Activated CD8-positive, alpha-beta T cell treated with anti-CD3 and anti-CD28 coated beads, Interleukin-2, amount 10 ng/mL, durations not matched to agents 7 days and 5 days (primary cell): ENCODE measurements at regions not wholly inside any gene's neighbourhood (a gene's known extent, or its start where the extent isn't known, plus 50 kb on each side); places are given as distances from the start of the nearest gene placed in this dataset.

Experiments
- ATAC-seq: fragments of 150-1000 bp; cut with Tn5 transposase; one replicate; pipeline ENCODE4 v1.10.0; 2021; ENCODE audit warnings: moderate library complexity
- CTCF ChIA-PET: fragments of 350-600 bp; sonication (Branson Sonifier 250); formaldehyde crosslinking; loops from one replicate; lab custom pipeline; 2021; ENCODE audit warnings: antibody characterized with exemption; lab: Charles Lee
- POLR2A ChIA-PET: fragments of 350-600 bp; sonication (Branson Sonifier 250); formaldehyde crosslinking; loops from one replicate; lab custom pipeline; 2021; ENCODE audit warnings: antibody characterized with exemption; lab: Charles Lee
- DNase-seq: peaks from one replicate; pipeline ENCODE4 v3.0.0-alpha.2; 2020
- H3K27ac Mint-ChIP-seq: one replicate; pipeline ENCODE4 v1.8.0; 2021; ENCODE audit warnings: mild to moderate bottlenecking, mixed read lengths
- H3K27me3 Mint-ChIP-seq: one replicate; pipeline ENCODE4 v1.8.0; 2021; ENCODE audit warnings: low read depth, mixed read lengths
- H3K36me3 Mint-ChIP-seq: one replicate; pipeline ENCODE4 v1.8.0; 2021; ENCODE audit warnings: low read depth, mixed read lengths
- H3K4me1 Mint-ChIP-seq: one replicate; pipeline ENCODE4 v1.8.0; 2021; ENCODE audit warnings: low read depth, mixed read lengths
- H3K4me3 Mint-ChIP-seq: one replicate; pipeline ENCODE4 v1.8.0; 2021; ENCODE audit warnings: mild to moderate bottlenecking, mixed read lengths
- H3K9me3 Mint-ChIP-seq: one replicate; pipeline ENCODE4 v1.8.0; 2022; ENCODE audit warnings: mixed read lengths; ENCODE audit not compliant: insufficient read depth

- Mint-ChIP-seq H3K4me3 (no peak overlapping the region), H3K27ac (no peak overlapping the region), H3K4me1 (no peaks in the 10 kb centered on the region), H3K36me3 (no peaks in the 10 kb centered on the region), H3K9me3 (no peaks in the 10 kb centered on the region), H3K27me3 (no peaks in the 10 kb centered on the region)
- DNase-seq (no peak), ATAC-seq (no peak)
- POLR2A ChIA-PET = no interaction called here
- CTCF ChIA-PET = interaction anchor here (0.7 kb wide), 1 partner anchor 20 kb away, joined by 3 read pairs; no protein-coding TSS in a partner anchor
Measured at GRCh38 chr21:16309250-16309971, 579.6 kb downstream of the USP25 start.

- Mint-ChIP-seq H3K27ac (no peak overlapping the region), H3K9me3 (no peaks in the 10 kb centered on the region), H3K27me3 (no peaks in the 10 kb centered on the region), H3K4me1 (no peaks in the 10 kb centered on the region), H3K36me3 (no peaks in the 10 kb centered on the region), H3K4me3 (no peak overlapping the region)
- ChIA-PET CTCF (interaction anchor here (0.7 kb wide), 1 partner anchor 20 kb away, joined by 3 read pairs; no protein-coding TSS in a partner anchor), POLR2A (no interaction called here)
- no peak for DNase-seq
- ATAC-seq = no peak
Measured at GRCh38 chr21:16310176-16310575, 580.4 kb downstream of the USP25 start.

GRCh38 chr21:16311229-16311628 lies 581.4 kb downstream of the USP25 start:
- H3K9me3 Mint-ChIP-seq = no peaks in the 10 kb centered on the region
- DNase-seq (no peak), ATAC-seq (no peak)
- ChIA-PET POLR2A (no interaction called here), CTCF (no interaction called here)
- H3K4me1 Mint-ChIP-seq = no peaks in the 10 kb centered on the region
- H3K27me3 Mint-ChIP-seq = no peaks in the 10 kb centered on the region
- no peaks in the 10 kb centered on the region for H3K36me3 Mint-ChIP-seq
- no peak overlapping the region for H3K4me3 Mint-ChIP-seq
- no peak overlapping the region for H3K27ac Mint-ChIP-seq

GRCh38 chr21:16312321-16312720 lies 582.5 kb downstream of the USP25 start:
- Mint-ChIP-seq H3K36me3 (no peaks in the 10 kb centered on the region), H3K27me3 (no peaks in the 10 kb centered on the region), H3K4me1 (no peaks in the 10 kb centered on the region), H3K4me3 (no peak overlapping the region), H3K9me3 (no peaks in the 10 kb centered on the region), H3K27ac (no peak overlapping the region)
- CTCF ChIA-PET = no interaction called here
- POLR2A ChIA-PET = no interaction called here
- ATAC-seq = no peak
- DNase-seq = no peak

- ChIA-PET POLR2A (no interaction called here), CTCF (no interaction called here)
- Mint-ChIP-seq H3K36me3 (no peaks in the 10 kb centered on the region), H3K27ac (no peak overlapping the region), H3K4me1 (no peaks in the 10 kb centered on the region), H3K27me3 (no peaks in the 10 kb centered on the region), H3K4me3 (no peak overlapping the region), H3K9me3 (no peaks in the 10 kb centered on the region)
- ATAC-seq (no peak), DNase-seq (no peak)
Measured at GRCh38 chr21:16315223-16315622, 585.4 kb downstream of the USP25 start.

- Mint-ChIP-seq H3K27me3 (peaks cover 3% of the 10 kb centered on the region), H3K4me3 (no peak overlapping the region), H3K4me1 (no peaks in the 10 kb centered on the region), H3K27ac (no peak overlapping the region), H3K36me3 (no peaks in the 10 kb centered on the region), H3K9me3 (no peaks in the 10 kb centered on the region)
- ATAC-seq = no peak
- CTCF ChIA-PET = no interaction called here
- DNase-seq = no peak
- POLR2A ChIA-PET = no interaction called here
Measured at GRCh38 chr21:16318651-16319300, 589.0 kb downstream of the USP25 start.

GRCh38 chr21:16320110-16320509 lies 590.3 kb downstream of the USP25 start:
- DNase-seq (no peak), ATAC-seq (no peak)
- Mint-ChIP-seq H3K9me3 (no peaks in the 10 kb centered on the region), H3K4me3 (no peak overlapping the region), H3K27ac (no peak overlapping the region), H3K36me3 (no peaks in the 10 kb centered on the region), H3K27me3 (peaks cover 3% of the 10 kb centered on the region), H3K4me1 (no peaks in the 10 kb centered on the region)
- POLR2A ChIA-PET = no interaction called here
- CTCF ChIA-PET = no interaction called here

- no peaks in the 10 kb centered on the region for H3K4me1 Mint-ChIP-seq
- no peak for ATAC-seq
- H3K9me3 Mint-ChIP-seq = no peaks in the 10 kb centered on the region
- H3K27me3 Mint-ChIP-seq = peaks cover 3% of the 10 kb centered on the region
- ChIA-PET POLR2A (no interaction called here), CTCF (no interaction called here)
- no peak overlapping the region for H3K4me3 Mint-ChIP-seq
- DNase-seq = no peak
- H3K27ac Mint-ChIP-seq = no peak overlapping the region
- H3K36me3 Mint-ChIP-seq = no peaks in the 10 kb centered on the region
Measured at GRCh38 chr21:16322454-16322853, 592.7 kb downstream of the USP25 start.

GRCh38 chr21:16323596-16323995 lies 593.8 kb downstream of the USP25 start:
- POLR2A ChIA-PET = no interaction called here
- DNase-seq = no peak
- peaks cover 3% of the 10 kb centered on the region for H3K27me3 Mint-ChIP-seq
- no peak overlapping the region for H3K4me3 Mint-ChIP-seq
- no peaks in the 10 kb centered on the region for H3K4me1 Mint-ChIP-seq
- no peak overlapping the region for H3K27ac Mint-ChIP-seq
- no peak for ATAC-seq
- no peaks in the 10 kb centered on the region for H3K9me3 Mint-ChIP-seq
- H3K36me3 Mint-ChIP-seq = no peaks in the 10 kb centered on the region
- CTCF ChIA-PET = no interaction called here

GRCh38 chr21:16324630-16325029 lies 594.8 kb downstream of the USP25 start:
- Mint-ChIP-seq H3K4me1 (no peaks in the 10 kb centered on the region), H3K9me3 (no peaks in the 10 kb centered on the region), H3K27me3 (peaks cover 3% of the 10 kb centered on the region), H3K36me3 (no peaks in the 10 kb centered on the region), H3K4me3 (no peak overlapping the region), H3K27ac (no peak overlapping the region)
- DNase-seq (no peak), ATAC-seq (no peak)
- CTCF ChIA-PET = no interaction called here
- POLR2A ChIA-PET = no interaction called here

GRCh38 chr21:16330082-16330907 lies 600.5 kb downstream of the USP25 start:
- no peaks in the 10 kb centered on the region for H3K4me1 Mint-ChIP-seq
- CTCF ChIA-PET = interaction anchor here (0.6 to 1.7 kb wide), 5 partner anchors 9 to 248 kb away, joined by 3 read pairs; no protein-coding TSS in a partner anchor
- H3K9me3 Mint-ChIP-seq = no peaks in the 10 kb centered on the region
- POLR2A ChIA-PET = no interaction called here
- H3K27ac Mint-ChIP-seq = no peak overlapping the region
- H3K4me3 Mint-ChIP-seq = no peak overlapping the region
- no peaks in the 10 kb centered on the region for H3K36me3 Mint-ChIP-seq
- ATAC-seq (peak; percentile 42), DNase-seq (peak; percentile 24)
- H3K27me3 Mint-ChIP-seq = no peaks in the 10 kb centered on the region

GRCh38 chr21:16330908-16331268 lies 601.1 kb downstream of the USP25 start:
- no peaks in the 10 kb centered on the region for H3K36me3 Mint-ChIP-seq
- H3K9me3 Mint-ChIP-seq = no peaks in the 10 kb centered on the region
- ChIA-PET CTCF (interaction anchor here (0.6 to 1.7 kb wide), 2 partner anchors 8 to 240 kb away, joined by 3 read pairs; no protein-coding TSS in a partner anchor), POLR2A (no interaction called here)
- no peaks in the 10 kb centered on the region for H3K4me1 Mint-ChIP-seq
- no peak for ATAC-seq
- DNase-seq = no peak
- H3K27me3 Mint-ChIP-seq = no peaks in the 10 kb centered on the region
- H3K4me3 Mint-ChIP-seq = no peak overlapping the region
- H3K27ac Mint-ChIP-seq = no peak overlapping the region
